GM19438 (cell line): ENCODE measurements at regions not wholly inside any gene's neighbourhood (a gene's known extent, or its start where the extent isn't known, plus 50 kb on each side); places are given as distances from the start of the nearest gene placed in this dataset.
"Not testable (repeated sequence)": the region's sequence is repeated elsewhere in the genome, so short reads cannot be mapped to it uniquely, and the experiment has no call there.

ENCODE experiments used
- ATAC-seq: cut with Tn5 transposase; IDR thresholded peaks from one replicate; pipeline ENCODE4 v1.9.1; 2021; ENCODE audit warnings: low read depth; ENCODE audit not compliant: unreplicated experiment

DNA sequence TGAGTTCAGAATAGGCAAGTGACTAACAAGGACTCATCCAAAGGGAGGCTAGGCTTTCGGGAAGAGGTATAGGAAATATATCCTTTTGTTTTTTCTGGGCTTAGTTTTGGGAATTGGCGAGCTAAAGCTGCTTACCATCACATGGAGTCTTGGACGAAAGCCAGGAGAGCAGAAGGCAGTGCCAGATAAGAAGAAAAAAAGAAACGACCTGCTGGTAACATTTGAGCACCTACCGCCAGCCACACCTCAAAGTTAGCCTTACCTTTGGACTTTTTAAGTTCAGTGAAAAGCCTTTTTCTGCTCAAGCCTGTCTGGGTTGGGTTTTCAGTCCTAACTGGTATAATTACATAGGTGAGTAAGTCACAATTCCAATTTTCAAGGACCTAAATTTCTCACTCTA lies 85.1 kb upstream of the LCORL start:
- no peak for ATAC-seq

DNA sequence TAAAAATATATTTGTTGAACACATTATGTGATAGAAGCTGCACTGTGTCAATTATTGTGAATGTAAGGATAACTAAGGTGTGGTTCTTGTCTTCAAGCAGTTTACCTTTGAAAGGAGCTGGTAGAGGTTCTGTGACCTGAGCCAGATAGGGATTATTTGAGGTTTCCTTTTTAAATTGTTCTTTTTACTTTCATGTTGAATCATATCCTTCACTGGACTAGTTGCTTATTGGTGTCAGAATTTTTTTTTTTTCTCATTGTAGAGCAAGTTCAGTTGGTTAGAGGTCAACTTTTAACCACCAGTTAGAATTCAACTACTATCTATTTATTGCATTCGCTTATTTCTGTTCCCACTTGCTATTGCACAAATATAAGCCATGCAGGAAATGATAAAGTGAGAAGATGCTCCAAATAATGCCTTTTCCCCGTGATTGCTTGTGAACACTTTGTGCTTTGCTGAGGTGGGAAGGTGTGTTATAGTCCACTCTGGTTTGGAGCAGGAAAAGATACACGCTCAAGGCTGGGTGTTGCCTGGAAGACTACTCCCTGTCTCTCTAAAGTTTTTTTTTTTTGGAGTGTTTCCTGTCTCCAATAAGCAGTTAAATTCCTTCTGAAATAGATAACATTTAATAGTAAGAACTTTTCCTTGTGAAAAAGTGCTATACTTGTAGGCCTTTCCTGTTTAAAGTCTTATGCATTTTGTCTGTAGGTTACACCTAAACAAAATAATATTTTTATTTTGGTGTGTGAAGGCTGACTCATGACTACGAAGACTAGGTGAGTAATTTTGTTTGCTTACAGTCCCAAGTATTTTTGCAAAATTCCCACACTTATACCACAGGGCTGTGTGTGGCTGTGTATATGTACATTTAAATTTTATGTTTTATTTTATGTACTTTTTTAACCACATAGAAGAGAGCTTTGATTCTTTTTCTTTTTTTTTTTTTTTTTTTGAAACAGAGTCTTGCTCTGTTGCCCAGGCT lies 83.8 kb upstream of the LCORL start:
- ATAC-seq: peak; percentile 90

DNA sequence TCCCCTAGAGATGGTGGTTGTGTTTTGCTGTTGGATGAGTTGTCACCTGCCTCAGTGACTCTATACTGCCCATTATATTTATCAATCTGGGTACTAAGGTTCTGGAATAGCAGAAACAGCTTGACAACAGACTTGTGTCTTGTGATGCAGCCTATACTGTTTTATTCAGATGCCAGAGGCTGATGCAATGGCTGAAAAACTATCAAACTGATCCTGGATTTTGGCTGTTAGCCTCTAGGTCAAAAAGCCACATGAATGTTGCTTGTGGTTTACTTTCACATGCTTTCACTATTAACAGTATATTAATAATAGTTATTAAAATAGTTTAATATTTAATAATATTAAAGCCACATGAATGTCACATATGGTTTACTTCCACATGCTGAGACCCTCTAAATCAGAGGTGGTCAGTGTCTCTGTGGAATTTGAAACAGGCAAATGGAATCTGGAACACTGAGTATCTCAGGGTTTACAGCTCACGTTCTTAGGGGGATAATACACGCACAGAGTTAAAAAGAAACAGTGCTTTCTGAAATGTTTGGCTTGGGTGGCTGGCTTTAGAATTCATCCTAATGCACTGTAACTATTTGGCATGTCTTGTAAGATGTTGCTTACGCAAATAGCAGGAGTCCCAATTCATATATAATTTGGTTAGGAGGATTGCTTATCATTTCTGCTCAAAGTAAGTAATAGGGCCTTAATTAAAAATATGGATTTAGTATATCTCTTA lies 82.5 kb upstream of the LCORL start:
- no peak for ATAC-seq

GRCh38 chr4:18100657-18101056 lies 79.1 kb upstream of the LCORL start:
- ATAC-seq: no peak

GRCh38 chr4:18090447-18090846 lies 68.9 kb upstream of the LCORL start:
- not testable (repeated sequence) for ATAC-seq

- ATAC-seq: no peak
Measured at GRCh38 chr4:18082236-18082635, 60.7 kb upstream of the LCORL start.

GRCh38 chr4:18081708-18082107 lies 60.2 kb upstream of the LCORL start:
- ATAC-seq: no peak

GRCh38 chr4:18077808-18078207 lies 56.3 kb upstream of the LCORL start:
- ATAC-seq: no peak

DNA sequence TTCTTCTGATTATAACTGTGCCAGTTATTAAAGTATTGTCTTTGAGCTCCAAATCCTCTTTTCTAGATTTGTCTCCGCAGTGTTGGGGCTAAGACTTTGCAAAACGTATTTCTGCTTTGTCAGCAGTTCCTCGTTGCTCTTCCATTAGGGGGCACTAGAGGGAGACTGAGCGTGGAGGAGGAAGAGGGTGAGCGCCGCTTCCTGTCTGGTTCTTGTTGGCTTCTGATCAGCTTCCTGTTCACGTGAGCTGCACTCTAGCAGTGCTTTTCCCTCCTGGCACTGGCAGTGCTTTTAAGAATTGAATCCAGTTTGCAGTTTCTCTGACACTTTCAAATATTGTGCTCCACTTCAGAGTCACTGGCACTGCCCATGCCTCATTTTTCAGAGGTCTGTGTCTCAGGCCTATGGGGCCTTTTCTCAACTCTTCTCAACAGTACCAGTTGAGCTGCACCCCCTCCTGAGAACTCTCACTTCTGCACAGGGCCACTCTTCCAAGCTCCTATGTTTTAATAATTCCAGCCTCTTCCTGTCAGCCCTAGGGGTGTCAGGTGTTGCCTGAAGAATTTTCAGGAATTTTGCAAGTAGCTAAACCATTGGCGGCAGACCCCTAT lies 54.4 kb upstream of the LCORL start:
- peak; percentile 75 for ATAC-seq

- no peak for ATAC-seq
Measured at GRCh38 chr4:18071894-18072293, 50.3 kb upstream of the LCORL start.
